Sigmoid colon (tissue), 6 donors: ENCODE measurements at regions not wholly inside any gene's neighbourhood (a gene's known extent, or its start where the extent isn't known, plus 50 kb on each side); places are given as distances from the start of the nearest gene placed in this dataset.

Experiments used
- DNase-seq: peaks from one replicate; pipeline ENCODE4 v3.0.0-alpha.2; 2019
- H3K27ac ChIP-seq, 4 donors: fragments of 200-600 bp; sonication (generic); one replicate each; pipeline ENCODE4 v1.5.1; 2016 to 2019; ENCODE audit warnings: mild to moderate bottlenecking in 1 of 4
- H3K27me3 ChIP-seq, 3 donors: fragments of 200-600 bp; sonication (generic); one replicate each; pipeline ENCODE4 v1.5.1; 2019; ENCODE audit warnings: mild to moderate bottlenecking in 1 of 3
- H3K36me3 ChIP-seq, 4 donors: fragments of 200-600 bp; sonication (generic); one replicate each; pipeline ENCODE4 v1.5.1; 2016 to 2019
- H3K4me1 ChIP-seq, 4 donors: fragments of 200-600 bp; sonication (generic); one replicate each; pipeline ENCODE4 v1.5.1; 2017 to 2019
- H3K4me3 ChIP-seq, 4 donors: fragments of 200-600 bp; sonication (generic); one replicate each; pipeline ENCODE4 v1.5.1; 2017 to 2019; ENCODE audit warnings: mild to moderate bottlenecking in 2 of 4, moderate library complexity in 1 of 4
- H3K9me3 ChIP-seq, 4 donors: fragments of 200-600 bp in 3 of 4; sonication (generic) in 3 of 4; one replicate each; pipeline versions ENCODE4 v1.5.1 to v1.6.1; 2013 to 2019
- EP300 ChIP-seq, 4 donors: sonication (generic); formaldehyde crosslinking; IDR thresholded peaks; one replicate each; pipeline ENCODE4 v1.6.1; 2017; ENCODE audit warnings: antibody characterized with exemption in 4 of 4
- POLR2A ChIP-seq, 2 donors: fragments of 450-650 bp; IDR thresholded peaks; one replicate each; pipeline ENCODE4 v1.6.1; 2016; ENCODE audit warnings: antibody characterized with exemption in 2 of 2, mild to moderate bottlenecking in 2 of 2, moderate library complexity in 2 of 2
- POLR2AphosphoS5 ChIP-seq, 4 donors: sonication (generic); formaldehyde crosslinking; IDR thresholded peaks; one replicate each; pipeline ENCODE4 v1.6.1; 2017; ENCODE audit warnings: antibody characterized with exemption in 4 of 4
- WGBS, 2 donors: extraction: QIAGEN DNeasy Blood & Tissue Kit; methylation state at CpG; one replicate each; pipeline ENCODE4 v1.1.7; 2013; 5-methylcytosine and 5-hydroxymethylcytosine counted together
- intact Hi-C: fragments of 100-400 bp; cut with DNase I; formaldehyde crosslinking; loops from one replicate; pipeline ENCODE4 v1.15.1; 2023
- TF ChIP-seq, protein P1 (sequence below), 4 experiments: fragments of 450-650 bp in 3 of 4; fragments of 200-600 bp in 1 of 4; IDR thresholded peaks; one replicate each; pipeline ENCODE4 v1.5.1; 2016 to 2019; ENCODE audit warnings: antibody characterized with exemption in 4 of 4, mild to moderate bottlenecking in 3 of 4, moderate library complexity in 2 of 4
- donor health status: healthy with polysubstance abuse.
- donor health status: healthy.

DNA sequence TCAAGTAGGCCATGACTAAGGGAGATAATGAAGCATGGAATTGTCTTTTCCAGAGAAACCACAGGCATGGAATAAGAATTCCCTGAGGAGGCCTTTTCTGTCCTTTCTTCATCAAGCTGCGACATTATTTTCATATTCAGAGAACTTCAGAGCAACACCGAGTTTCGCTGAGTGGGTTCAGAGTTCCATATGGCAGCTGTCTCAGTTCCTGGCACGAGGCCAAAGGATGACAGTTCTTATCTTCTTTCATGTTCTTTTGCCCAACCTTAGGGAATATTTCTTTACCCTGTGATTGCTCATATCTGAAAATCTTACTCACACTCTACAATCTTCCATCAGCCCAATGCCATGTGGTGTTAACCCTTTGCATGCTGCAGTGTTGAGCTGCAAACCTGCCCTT lies 135.3 kb upstream of the BMP2 start:
- Histone ChIP-seq H3K27ac (no peak overlapping the region), H3K36me3 (no peaks in the 10 kb centered on the region), H3K27me3 (no peaks in the 10 kb centered on the region), H3K4me1 (no peaks in the 10 kb centered on the region), H3K9me3 (no peaks in the 10 kb centered on the region), H3K4me3 (no peak overlapping the region)
- DNase-seq, result no peak
- TF ChIP-seq POLR2A (IDR thresholded peaks at IDR 0.05) (no peak), POLR2AphosphoS5 (IDR thresholded peaks at IDR 0.05) (peak in 1 of 4 donors; percentile 8), EP300 (IDR thresholded peaks at IDR 0.05) (no peak)
- TF ChIP-seq, protein P1, sequence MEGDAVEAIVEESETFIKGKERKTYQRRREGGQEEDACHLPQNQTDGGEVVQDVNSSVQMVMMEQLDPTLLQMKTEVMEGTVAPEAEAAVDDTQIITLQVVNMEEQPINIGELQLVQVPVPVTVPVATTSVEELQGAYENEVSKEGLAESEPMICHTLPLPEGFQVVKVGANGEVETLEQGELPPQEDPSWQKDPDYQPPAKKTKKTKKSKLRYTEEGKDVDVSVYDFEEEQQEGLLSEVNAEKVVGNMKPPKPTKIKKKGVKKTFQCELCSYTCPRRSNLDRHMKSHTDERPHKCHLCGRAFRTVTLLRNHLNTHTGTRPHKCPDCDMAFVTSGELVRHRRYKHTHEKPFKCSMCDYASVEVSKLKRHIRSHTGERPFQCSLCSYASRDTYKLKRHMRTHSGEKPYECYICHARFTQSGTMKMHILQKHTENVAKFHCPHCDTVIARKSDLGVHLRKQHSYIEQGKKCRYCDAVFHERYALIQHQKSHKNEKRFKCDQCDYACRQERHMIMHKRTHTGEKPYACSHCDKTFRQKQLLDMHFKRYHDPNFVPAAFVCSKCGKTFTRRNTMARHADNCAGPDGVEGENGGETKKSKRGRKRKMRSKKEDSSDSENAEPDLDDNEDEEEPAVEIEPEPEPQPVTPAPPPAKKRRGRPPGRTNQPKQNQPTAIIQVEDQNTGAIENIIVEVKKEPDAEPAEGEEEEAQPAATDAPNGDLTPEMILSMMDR (IDR thresholded peaks at IDR 0.05), result no peak
- intact Hi-C loops, result loop anchor here (10.0 kb wide), 1 partner anchor 133 kb away; the partner anchor contains the start of gene BMP2
- 40 to 54% methylated on average over 4 of the region's 4 CpGs for WGBS, 2 donors

DNA sequence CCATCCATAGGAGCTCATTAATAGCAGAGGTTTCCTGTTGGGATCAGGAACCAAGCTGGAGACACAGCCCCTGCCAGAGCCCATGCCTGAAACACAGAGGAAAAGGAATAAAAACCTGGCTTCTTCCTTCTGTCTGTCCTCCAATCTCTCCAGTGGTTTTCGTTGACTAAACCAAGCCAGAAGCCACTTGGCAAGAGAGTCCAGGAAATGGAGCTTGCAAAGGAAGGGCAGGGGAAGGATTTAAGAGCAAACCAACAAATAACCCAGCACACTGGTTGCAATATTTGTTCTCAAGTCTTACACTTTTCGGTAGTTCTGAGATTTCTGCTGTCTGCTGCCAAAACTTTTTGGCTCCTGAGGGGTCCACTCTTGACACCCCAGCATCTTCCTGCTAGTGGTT lies 137.0 kb upstream of the BMP2 start:
- no peak overlapping the region for H3K4me3 ChIP-seq
- no peak for DNase-seq
- no peak overlapping the region for H3K27ac ChIP-seq
- 47 to 57% methylated on average over 2 of the region's 2 CpGs for WGBS, 2 donors
- no peaks in the 10 kb centered on the region for H3K36me3 ChIP-seq
- intact Hi-C loops, result loop anchor here (10.0 kb wide), 1 partner anchor 134 kb away; the partner anchor contains the start of gene BMP2
- no peaks in the 10 kb centered on the region for H3K4me1 ChIP-seq
- TF ChIP-seq POLR2A (IDR thresholded peaks at IDR 0.05), result no peak
- TF ChIP-seq EP300 (IDR thresholded peaks at IDR 0.05), result no peak
- no peak for TF ChIP-seq POLR2AphosphoS5 (IDR thresholded peaks at IDR 0.05)
- TF ChIP-seq, protein P1 (IDR thresholded peaks at IDR 0.05), result no peak
- H3K27me3 ChIP-seq, result no peaks in the 10 kb centered on the region
- H3K9me3 ChIP-seq, result no peaks in the 10 kb centered on the region

DNA sequence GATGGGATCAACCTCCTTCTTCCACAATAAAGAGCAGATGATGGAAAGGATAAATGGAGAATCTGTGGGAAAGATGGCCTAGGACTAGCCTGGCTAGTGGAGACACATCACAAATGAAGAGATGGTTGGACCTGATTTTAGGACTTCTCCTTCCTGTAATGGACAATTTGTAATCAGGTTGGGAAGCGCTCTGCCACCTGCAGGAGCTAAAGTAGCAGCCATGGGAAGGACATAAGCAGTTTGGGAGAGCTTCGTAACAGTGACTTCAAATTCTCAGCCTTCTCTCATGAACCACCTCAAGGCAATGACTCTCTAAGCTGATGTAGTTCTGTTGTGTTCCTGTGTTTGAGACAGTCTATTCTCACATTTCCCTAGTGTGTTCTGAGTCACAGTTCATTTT lies 137.9 kb upstream of the BMP2 start:
- Histone ChIP-seq H3K27me3 (no peaks in the 10 kb centered on the region), H3K4me3 (no peak overlapping the region), H3K36me3 (no peaks in the 10 kb centered on the region), H3K27ac (no peak overlapping the region), H3K9me3 (no peaks in the 10 kb centered on the region), H3K4me1 (no peaks in the 10 kb centered on the region)
- TF ChIP-seq POLR2A (IDR thresholded peaks at IDR 0.05) (no peak), EP300 (IDR thresholded peaks at IDR 0.05) (no peak), POLR2AphosphoS5 (IDR thresholded peaks at IDR 0.05) (no peak)
- TF ChIP-seq, protein P1 (IDR thresholded peaks at IDR 0.05), result no peak
- DNase-seq, result no peak
- intact Hi-C loops, result no loop called here
- WGBS, 2 donors, result 94 to 96% methylated on average over 2 of the region's 2 CpGs

DNA sequence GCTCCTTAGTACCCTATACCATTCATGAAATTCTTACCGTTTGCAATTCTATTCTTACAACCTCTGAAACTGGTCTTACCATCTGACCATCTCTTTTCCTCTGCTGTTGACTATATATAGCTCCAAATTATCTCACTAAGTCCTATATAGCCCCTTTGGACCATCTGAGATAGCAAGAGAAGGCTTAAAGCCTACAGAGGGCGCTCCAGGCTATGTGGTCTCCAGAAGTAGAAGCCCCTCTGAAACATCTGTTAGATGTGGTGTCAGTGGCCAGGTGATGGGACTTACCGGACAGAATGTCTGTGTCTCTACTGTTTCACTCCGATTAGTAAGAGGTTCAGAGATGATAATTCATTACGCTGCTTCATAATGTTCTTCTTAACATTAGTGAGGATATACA lies 140.7 kb upstream of the BMP2 start:
- H3K9me3 ChIP-seq, result no peaks in the 10 kb centered on the region
- H3K36me3 ChIP-seq, result no peaks in the 10 kb centered on the region
- no peak overlapping the region for H3K4me3 ChIP-seq
- no peaks in the 10 kb centered on the region for H3K4me1 ChIP-seq
- intact Hi-C loops, result no loop called here
- TF ChIP-seq, protein P1 (IDR thresholded peaks at IDR 0.05), result no peak
- TF ChIP-seq POLR2A (IDR thresholded peaks at IDR 0.05), result no peak
- no peak for TF ChIP-seq POLR2AphosphoS5 (IDR thresholded peaks at IDR 0.05)
- TF ChIP-seq EP300 (IDR thresholded peaks at IDR 0.05), result no peak
- no peaks in the 10 kb centered on the region for H3K27me3 ChIP-seq
- WGBS, 2 donors, result 84 to 93% methylated on average over 5 of the region's 5 CpGs
- no peak for DNase-seq
- H3K27ac ChIP-seq, result no peak overlapping the region

DNA sequence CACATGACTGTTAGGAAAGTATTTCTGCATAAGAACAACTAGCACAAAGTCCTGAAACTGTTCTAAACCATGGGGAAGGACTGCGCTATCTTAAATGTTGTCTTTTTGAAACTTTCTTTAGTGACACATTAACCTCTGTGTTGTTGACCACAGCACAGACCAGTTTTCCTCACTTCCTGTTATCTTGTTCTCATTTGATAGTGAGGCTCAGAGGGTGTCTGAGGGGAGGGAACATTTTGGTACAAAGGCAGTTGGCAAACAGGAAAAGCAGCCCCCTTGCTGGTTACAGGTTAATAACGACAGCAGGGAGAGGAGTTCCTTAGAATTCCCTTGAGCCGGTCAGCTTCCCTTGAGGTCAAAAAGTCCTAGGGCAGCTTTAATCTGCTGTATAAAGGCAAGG lies 143.5 kb upstream of the BMP2 start:
- H3K27me3 ChIP-seq, result no peaks in the 10 kb centered on the region

More for the DNA sequence above, 143.5 kb upstream of the BMP2 start:
- TF ChIP-seq POLR2AphosphoS5 (IDR thresholded peaks at IDR 0.05) (no peak), EP300 (IDR thresholded peaks at IDR 0.05) (no peak), POLR2A (IDR thresholded peaks at IDR 0.05) (no peak)
- TF ChIP-seq, protein P1 (IDR thresholded peaks at IDR 0.05), result no peak
- intact Hi-C loops, result no loop called here
- H3K4me3 ChIP-seq, result no peak overlapping the region
- no peaks in the 10 kb centered on the region for H3K9me3 ChIP-seq
- no peaks in the 10 kb centered on the region for H3K4me1 ChIP-seq
- WGBS, 2 donors, result 8 to 16% methylated on average over 3 of the region's 3 CpGs
- no peak for DNase-seq
- H3K36me3 ChIP-seq, result no peaks in the 10 kb centered on the region
- no peak overlapping the region for H3K27ac ChIP-seq
